ENCODE measurements at regions not wholly inside any gene's neighbourhood (a gene's known extent, or its start where the extent isn't known, plus 50 kb on each side); places are given as distances from the start of the nearest gene placed in this dataset.
A peak's percentile ranks its signal among the peaks of the same experiment; 100 is the strongest.

GRCh38 chr20:59431014-59431413 is 130.6 kb downstream of the EDN3 start:
- DNase-seq (ENCODE audit: low spot score) = no peak

DNA sequence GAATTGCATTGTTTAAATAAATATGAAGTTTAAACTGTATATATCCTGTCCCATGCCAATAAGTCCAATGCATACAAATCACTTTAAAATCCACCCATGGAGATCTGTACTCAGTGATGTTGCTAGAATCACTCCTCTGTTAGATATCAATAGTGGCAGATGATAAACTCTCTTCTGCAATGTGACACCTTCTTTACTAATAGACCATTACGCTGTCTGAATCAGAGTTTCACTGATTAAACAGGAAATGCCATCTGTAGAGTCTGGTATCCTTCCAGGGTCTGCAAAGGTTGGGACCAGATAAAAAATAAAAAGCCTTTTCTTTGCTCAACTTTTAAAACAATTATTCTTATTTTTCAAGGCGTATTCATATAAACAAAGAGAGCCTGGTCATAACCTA is 134.5 kb downstream of the EDN3 start:
- no peak for DNase-seq (ENCODE audit: low spot score)

DNA sequence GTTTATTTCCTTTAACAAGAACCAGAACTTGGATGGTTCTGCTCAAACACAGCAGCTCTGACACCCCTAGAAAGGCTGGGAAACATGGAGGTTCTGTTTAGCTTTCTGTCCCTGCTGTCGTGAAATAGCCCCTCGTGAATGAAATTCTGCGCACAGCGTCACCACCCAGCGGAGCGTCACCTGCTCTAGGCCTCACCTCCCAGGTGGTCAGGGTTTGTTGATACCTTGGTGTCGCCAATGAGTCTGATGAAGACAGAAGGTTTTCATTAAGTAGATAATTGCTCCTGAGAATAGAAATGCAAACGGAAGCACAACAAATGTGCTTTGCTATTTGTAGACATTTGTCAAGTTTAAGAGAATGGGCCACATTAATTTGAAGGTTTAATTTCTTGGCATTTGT is 135.1 kb downstream of the EDN3 start:
- DNase-seq (ENCODE audit: low spot score) = no peak

- no peak for DNase-seq (ENCODE audit: low spot score)
These were observed 137.2 kb downstream of the EDN3 start for GRCh38 chr20:59437601-59438031.

- no peak for DNase-seq (ENCODE audit: low spot score)
These were observed 137.8 kb downstream of the EDN3 start for GRCh38 chr20:59438201-59438600.

GRCh38 chr20:59439243-59439642 is 138.8 kb downstream of the EDN3 start:
- DNase-seq (ENCODE audit: low spot score) = peak; percentile 32

DNA sequence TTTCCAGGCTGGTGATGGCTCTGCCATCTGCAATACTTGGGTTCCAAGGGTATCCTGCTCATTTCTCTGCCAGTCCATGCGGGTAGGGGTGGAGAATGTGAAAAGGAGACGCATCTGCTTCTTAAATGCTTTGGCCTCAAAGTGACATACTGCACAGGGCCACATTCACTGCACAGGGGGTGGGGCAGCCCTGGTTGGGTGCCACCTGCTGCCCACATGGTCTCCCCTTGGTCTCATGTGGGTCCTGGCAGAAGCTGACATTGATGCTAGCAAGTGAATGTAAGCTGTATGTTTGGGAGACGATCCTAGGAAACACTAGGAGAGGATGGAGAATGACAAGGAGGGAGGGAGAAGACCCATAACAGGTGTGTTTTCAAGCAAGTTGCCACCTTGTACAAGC is 140.9 kb downstream of the EDN3 start:
- DNase-seq (ENCODE audit: low spot score) = no peak

DNA sequence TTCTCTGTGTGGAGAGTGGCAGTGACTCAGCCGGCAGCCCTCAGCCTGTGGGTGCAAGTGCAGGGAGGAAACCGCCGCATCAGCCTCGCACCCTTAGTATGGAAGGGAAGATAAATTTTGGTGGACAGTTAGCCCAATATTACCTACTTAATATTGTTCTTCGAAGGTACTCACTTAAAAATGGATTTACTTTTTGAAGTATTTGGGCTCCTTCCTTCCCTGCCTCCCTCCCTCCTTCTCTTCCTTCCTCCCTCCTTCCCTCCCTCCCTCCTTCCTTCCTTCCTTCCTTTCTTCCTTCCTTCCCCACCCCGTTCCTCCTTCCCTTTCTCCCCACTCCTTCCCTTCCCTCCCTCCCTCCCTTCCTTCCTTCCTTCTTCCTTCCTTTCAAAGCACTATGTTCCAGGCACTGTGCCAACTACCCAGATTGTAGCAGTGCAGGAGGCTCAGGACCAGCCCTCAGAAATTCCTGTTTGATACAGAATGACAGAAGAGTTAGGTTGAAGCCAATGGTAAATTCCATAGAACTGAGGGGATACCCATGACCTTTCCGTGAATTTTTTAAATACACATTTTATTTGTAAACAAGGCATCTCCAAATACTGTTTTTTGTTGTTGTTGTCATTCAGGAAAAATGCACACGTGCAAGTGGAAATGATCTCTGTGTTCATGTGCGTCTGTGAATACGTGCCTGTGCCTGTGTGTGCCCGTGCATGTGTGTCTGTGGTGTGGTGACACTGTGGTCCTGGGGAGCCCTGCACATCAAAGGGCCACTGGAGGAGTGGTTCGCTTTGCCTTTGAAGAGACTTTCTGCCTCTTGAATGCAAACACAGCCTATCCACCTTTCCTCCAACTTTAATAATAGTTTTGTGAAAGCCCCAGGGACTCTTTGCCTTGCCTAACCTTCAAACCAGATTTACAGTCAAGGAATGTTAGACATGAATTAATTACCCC is 141.7 kb downstream of the EDN3 start:
- DNase-seq (ENCODE audit: low spot score) = no peak

DNA sequence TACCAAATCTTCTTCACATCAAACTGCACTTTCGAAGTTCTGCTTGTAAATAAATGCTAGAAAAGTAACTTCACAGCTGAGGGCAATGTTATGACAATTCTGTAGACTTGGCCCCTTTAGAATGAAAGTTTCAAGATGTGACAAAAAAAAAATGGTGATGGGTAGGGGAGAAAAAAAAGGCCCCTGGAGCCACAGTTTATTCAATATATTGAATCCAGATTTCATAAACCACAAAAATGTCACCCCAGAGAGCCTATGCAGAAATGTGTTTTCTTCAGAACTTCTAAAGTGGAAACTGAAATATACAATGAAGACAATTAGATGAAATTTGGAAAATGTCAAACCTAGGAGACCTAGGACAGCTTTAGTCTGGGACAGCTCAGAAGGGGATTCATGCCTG is 143.1 kb downstream of the EDN3 start:
- no peak for DNase-seq (ENCODE audit: low spot score)

- DNase-seq (ENCODE audit: low spot score) = no peak
These were observed 146.0 kb downstream of the EDN3 start for GRCh38 chr20:59446376-59446775.

DNA sequence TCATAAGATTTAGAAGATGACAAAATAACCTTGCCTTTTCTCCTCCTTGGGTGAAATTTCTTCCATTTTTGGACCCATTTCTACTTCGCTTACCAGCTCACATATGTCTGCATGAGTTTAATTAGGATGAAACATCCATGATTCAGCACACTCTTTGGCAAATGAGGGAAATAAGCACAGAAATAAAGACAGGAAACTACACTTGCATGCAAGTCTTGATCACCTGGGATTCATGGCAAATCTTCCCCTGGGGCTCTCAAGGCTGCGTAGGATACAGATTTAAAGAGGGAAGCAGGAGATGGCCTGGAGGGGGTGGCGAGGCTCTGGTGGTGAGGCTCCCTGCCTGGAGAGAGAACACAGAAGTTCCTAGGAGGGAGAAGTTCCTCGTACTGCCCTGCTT is 147.8 kb downstream of the EDN3 start:
- DNase-seq (ENCODE audit: low spot score) = no peak

DNA sequence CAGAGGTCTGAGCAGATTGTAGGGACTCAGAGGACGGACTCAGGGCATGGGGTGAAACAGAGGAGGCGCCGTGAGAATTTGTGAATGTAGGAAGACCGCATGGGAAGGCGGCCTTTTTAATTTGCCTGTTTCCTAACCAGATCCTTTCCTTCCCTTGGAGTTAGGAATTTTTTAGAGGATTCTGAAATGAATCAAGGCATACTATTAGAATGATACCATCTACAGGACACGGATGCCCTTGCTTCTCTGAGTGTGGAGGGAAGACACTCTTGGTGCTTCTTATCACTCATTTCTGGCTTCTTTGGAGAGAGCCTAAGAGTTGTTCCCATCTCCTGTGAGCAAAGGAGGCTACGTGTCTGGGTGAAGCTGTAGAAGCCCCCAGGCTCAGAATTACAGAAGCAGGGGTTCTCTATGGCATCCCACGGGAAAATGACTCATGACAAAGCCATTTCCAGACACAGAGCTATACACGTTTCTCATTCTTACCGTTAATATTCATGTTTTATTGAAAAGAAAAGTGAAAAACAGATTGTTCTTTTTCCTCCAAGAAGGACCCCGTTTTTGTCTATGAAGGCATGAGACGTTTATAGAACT is 148.5 kb downstream of the EDN3 start:
- DNase-seq (ENCODE audit: low spot score) = no peak

DNA sequence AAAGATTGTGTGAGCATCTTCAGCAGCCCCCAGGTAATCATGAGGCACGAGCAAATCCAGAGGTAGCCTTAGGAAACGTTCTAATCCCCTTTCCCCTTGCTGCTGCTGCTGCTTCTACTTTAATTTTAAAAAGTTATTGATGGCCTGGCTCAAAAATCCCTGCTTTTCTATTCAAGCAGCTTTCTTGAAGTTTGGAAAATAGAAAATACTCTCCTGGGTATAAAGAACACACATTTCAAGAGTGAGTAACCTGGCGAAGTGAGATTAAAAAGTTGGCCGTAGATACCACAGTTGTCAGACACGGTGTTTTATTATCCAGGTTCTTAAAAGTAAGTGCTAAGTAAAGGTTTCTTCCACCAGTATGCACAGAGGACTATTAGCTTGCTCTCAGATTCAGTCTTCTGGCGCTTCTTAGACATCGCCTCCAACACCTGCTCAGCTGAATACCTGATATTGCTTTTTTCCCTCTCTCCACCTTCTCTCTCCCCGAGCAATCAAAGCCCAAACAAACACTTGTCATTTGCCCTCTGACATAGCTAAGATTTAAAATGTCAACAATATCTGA is 150.7 kb downstream of the EDN3 start:
- DNase-seq (ENCODE audit: low spot score) = no peak

DNA sequence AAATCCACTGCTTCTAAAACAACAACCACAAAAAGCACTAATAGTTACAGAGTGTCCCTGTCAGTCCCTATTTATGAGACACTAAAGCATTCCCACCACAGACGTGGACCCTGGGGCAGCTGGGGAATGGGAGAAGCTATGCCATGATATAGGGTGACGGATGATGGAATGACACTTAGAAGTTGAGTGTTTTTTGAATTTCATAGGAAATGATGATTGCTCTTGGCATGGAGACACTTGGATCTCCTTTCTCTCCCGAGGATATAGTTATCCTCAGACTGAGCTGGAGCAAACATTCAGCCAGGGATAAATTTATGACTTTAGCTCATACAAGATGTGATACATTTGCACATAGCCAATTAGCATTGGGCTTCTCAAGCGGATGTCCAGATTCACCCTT is 151.2 kb downstream of the EDN3 start:
- DNase-seq (ENCODE audit: low spot score) = no peak

GRCh38 chr20:59452856-59453255 is 151.5 kb upstream of the PHACTR3 start:
- DNase-seq (ENCODE audit: low spot score) = no peak

GRCh38 chr20:59453759-59454560 is 150.4 kb upstream of the PHACTR3 start:
- DNase-seq (ENCODE audit: low spot score) = no peak

DNA sequence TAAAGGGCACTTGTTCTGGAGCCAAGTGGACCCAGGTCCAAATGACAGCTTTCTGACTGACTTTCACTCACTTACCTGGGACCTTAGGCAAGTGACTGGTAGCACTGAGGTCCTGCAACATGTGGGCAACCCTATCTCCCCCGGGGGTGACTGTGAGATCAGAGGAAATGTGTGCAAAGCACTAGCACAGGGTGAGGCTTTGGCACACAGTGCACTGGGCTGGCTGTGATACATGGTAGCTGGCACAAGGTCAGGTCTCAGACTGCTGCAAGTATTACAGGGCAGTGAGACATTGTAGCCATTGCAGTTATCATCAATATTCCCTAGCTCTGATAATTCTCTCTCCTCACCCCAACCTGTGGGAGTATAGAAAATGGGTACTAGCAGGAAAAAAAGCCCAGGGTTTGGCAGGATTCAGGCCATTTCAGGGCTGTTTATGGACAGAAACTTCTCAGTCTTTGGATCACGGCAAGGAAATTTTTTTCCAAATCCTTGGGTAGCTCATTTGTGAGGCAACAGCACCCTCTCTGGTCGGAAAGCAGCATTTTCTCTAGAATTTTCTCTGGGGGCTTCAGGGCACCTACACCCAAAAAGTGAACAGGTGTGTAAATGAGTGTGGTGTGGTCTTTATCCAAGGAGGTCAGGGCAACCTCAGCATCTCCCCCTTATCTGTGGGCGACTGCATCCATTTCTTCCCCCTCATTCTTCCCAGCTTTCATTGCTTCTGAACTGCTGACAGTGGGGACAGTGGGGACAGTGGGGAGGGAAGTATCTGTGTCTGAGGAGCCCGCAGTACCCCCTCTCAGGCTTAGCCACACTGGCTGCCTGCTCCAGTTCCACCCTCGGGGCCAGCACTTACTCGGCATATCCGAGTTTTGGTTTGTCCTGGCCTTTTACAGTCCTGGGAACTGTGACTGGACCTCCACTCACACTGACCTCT is 148.7 kb upstream of the PHACTR3 start:
- DNase-seq (ENCODE audit: low spot score) = peak; percentile 42

DNA sequence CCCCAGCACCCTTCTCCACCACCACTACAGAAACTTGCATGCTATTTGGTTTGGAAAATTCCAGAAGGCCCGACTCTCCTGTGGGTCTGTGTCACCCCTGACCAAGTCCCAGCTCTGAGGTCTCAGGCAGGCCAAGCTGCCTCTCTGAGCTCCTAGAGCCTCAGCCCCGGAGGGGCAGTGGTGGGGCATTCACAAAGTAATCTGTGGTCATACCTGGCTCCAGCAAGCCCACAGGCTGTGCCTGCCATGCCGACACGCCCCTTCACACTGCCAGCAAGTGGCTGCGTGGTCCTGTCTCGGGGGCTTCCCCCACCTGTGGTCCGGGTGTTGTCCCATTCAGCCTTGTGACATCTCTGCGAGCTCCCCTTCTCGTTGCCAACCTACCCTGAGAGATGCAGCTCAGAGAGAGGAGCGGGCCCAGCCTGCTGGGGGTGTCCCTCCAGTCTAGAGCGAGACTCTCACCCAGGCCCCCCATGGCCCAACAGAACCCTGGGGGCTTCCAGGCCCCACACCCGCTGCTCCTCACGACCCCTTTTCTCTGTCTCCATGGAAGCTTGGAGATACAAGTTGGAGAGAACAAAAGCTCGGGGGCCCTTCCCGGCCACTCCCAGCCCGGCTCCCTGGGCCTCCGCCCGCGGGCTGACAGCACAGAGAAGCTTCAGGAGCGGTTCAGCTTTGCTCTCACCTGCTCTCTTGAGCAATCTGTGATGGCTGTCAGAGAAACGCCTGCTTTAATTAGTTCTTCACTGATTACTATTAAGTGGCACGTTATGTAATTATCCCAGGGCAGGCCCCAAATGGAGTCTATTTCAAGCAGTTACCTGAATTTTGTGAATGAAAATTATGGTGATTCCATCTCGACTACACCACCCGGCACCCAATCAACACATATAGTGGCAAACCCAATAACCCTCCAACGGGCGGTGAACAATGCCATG is 147.7 kb upstream of the PHACTR3 start:
- DNase-seq (ENCODE audit: low spot score) = no peak

DNA sequence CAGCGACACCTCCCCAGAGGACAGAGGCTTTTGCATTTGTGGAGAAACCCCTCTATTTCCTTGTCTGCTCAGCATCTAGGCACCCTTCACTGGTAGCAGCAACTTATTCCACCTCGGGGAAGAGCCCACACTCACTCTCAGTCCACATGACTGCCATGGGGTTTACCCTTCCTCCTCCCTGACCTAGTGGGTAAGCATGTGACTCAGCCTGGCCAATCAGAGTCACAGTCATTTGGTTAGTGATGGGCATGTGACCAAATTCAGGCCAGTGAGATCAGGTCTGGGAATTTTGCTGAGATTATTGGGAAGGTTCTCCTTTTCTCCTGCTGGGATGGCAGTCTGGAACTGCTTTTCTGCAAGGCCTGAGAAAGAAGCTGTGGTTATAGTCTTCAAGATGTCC is 145.7 kb upstream of the PHACTR3 start:
- no peak for DNase-seq (ENCODE audit: low spot score)

GRCh38 chr20:59459586-59459985 is 144.8 kb upstream of the PHACTR3 start:
- no peak for DNase-seq (ENCODE audit: low spot score)
